K562 (cell line): ENCODE measurements at regions not wholly inside any gene's neighbourhood (a gene's known extent, or its start where the extent isn't known, plus 50 kb on each side); places are given as distances from the start of the nearest gene placed in this dataset.

Source experiments
- ATAC-seq: fragments of 200-7000 bp; cut with Tn5 transposase; 3 replicates; pipeline ENCODE4 v1.9.1; 2020; ENCODE audit warnings: moderate library complexity
- BruUV-seq: library from RNA; stranded (reverse); fragments of 400-500 nt; replicated peaks from 2 replicates; lab custom pipeline; 2021; lab: Mats Ljungman, UMichigan
- CTCF ChIA-PET: fragments of 300-600 bp; formaldehyde crosslinking; extraction: SDS; loops from one replicate; lab custom pipeline; 2021; ENCODE audit warnings: low intra/inter-chr PET ratio; lab: Yijun Ruan, JAX
- POLR2A ChIA-PET: fragments of 300-600, 350-650 bp; sonication (Branson Sonifier 250); formaldehyde crosslinking; extraction: SDS; loops from one replicate; lab custom pipeline; 2021; ENCODE audit warnings: antibody characterized with exemption, inconsistent platforms; lab: Yijun Ruan, JAX
- DNase-seq, 4 experiments: peaks; one replicate each; pipeline versions ENCODE4 v3.0.0 to v3.0.0-alpha.2; 2011 to 2018; ENCODE audit warnings: low spot score in 3 of 4, mixed read lengths in 3 of 4; ENCODE audit errors: extremely low read depth in 1 of 4
- FAIRE-seq: peaks from 2 replicates; lab custom pipeline; 2011; peaks lifted over from hg19 to GRCh38; lab: Jason Lieb, UNC
- H2AFZ ChIP-seq: 2 replicates; pipeline ENCODE4 v1.6.0; 2011; ENCODE audit warnings: low read depth, low read length, control low read depth, inconsistent platforms
- H3K27ac ChIP-seq: fragments of 200-600 bp; 3 replicates; pipeline ENCODE4 v1.8.0; 2011; ENCODE audit warnings: low read depth, mild to moderate bottlenecking, control low read depth, inconsistent platforms, low read length, moderate library complexity, mixed read lengths; ENCODE audit errors: extremely low read depth
- H3K27me3 ChIP-seq, 2 experiments: fragments of 300-600 bp in 1 of 2; 2 replicates in 1 of 2; 3 replicates in 1 of 2; pipeline versions ENCODE4 v1.6.0 to v1.8.0; 2011; ENCODE audit warnings: inconsistent platforms in 2 of 2, low read length in 2 of 2, mild to moderate bottlenecking in 1 of 2, mixed read lengths in 1 of 2, moderate library complexity in 1 of 2; ENCODE audit not compliant: control insufficient read depth in 2 of 2, insufficient read depth in 2 of 2
- H3K36me3 ChIP-seq: fragments of 300-600 bp; 3 replicates; pipeline ENCODE4 v1.8.0; 2011; ENCODE audit warnings: mild to moderate bottlenecking, low read length, inconsistent platforms; ENCODE audit not compliant: control insufficient read depth, insufficient read depth
- H3K4me1 ChIP-seq, 2 experiments: fragments of 200-600 bp in 1 of 2; replicated peaks in 1 of 2; 2 replicates in 1 of 2; 3 replicates in 1 of 2; pipeline versions ENCODE4 v1.5.1 to v1.8.0; 2011; ENCODE audit warnings: inconsistent platforms in 2 of 2, low read length in 2 of 2, mild to moderate bottlenecking in 1 of 2, mixed read lengths in 1 of 2, moderate library complexity in 1 of 2; ENCODE audit not compliant: control insufficient read depth in 2 of 2, insufficient read depth in 2 of 2
- H3K4me2 ChIP-seq: 2 replicates; pipeline ENCODE4 v1.6.1; 2011; ENCODE audit warnings: low read length, control low read depth, inconsistent platforms, mixed read lengths; ENCODE audit not compliant: insufficient read depth
- H3K4me3 ChIP-seq: fragments of 200-600 bp; sonication (generic), shearing (Covaris generic); 2 replicates; pipeline ENCODE4 v1.5.1; 2016; ENCODE audit warnings: control low read depth, inconsistent platforms
- H3K79me2 ChIP-seq: fragments of 200-600 bp; 3 replicates; pipeline ENCODE4 v1.8.0; 2011; ENCODE audit warnings: low read length, inconsistent platforms; ENCODE audit not compliant: control insufficient read depth, insufficient read depth
- H3K9ac ChIP-seq, 2 experiments: 2 replicates each; pipeline versions ENCODE4 v1.6.0 to v1.6.1; 2011; ENCODE audit warnings: low read depth in 2 of 2, low read length in 2 of 2, control low read depth in 1 of 2, inconsistent platforms in 1 of 2, mild to moderate bottlenecking in 1 of 2, mixed read lengths in 1 of 2; ENCODE audit not compliant: insufficient read depth in 1 of 2
- H3K9me1 ChIP-seq: one replicate; pipeline ENCODE4 v1.6.0; 2011; ENCODE audit warnings: inconsistent platforms, mild to moderate bottlenecking, low read length, moderate library complexity; ENCODE audit not compliant: control insufficient read depth, insufficient read depth
- H3K9me3 ChIP-seq: replicated peaks from 2 replicates; pipeline ENCODE4 v1.5.1; 2011; ENCODE audit warnings: low read depth, low read length, inconsistent platforms; ENCODE audit not compliant: control insufficient read depth, insufficient read depth
- H4K20me1 ChIP-seq: replicated peaks from 2 replicates; pipeline ENCODE4 v1.6.1; 2011; ENCODE audit warnings: low read length, inconsistent platforms, mixed read lengths; ENCODE audit not compliant: control insufficient read depth, insufficient read depth
- BCL6 ChIP-seq: fragments of 250-450 bp; sonication (Bioruptor Pico); IDR thresholded peaks from 2 replicates; pipeline ENCODE4 v1.4.0; 2020
- C11orf30 ChIP-seq: fragments of 450-650 bp; IDR thresholded peaks from 2 replicates; pipeline ENCODE4 v1.6.1; 2016; ENCODE audit warnings: low read depth, mild to moderate bottlenecking
- FOXA1 ChIP-seq: fragments of 450-650 bp; IDR thresholded peaks from 2 replicates; pipeline ENCODE4 v1.6.1; 2016; ENCODE audit warnings: mild to moderate bottlenecking, borderline replicate concordance
- GTF2B ChIP-seq: IDR thresholded peaks from 2 replicates; pipeline ENCODE4 v1.6.1; 2011; ENCODE audit not compliant: insufficient read length; ENCODE audit errors: extremely low read depth
- MAFF ChIP-seq: IDR thresholded peaks from 2 replicates; pipeline ENCODE4 v1.6.1; 2012; ENCODE audit warnings: low read length, improper control_type of control experiment
- MAFG ChIP-seq: fragments of 450-650 bp; conservative IDR thresholded peaks from 2 replicates; pipeline ENCODE4 v1.6.1; 2016; ENCODE audit warnings: missing genetic modification characterization, missing compliant biosample characterization
- MAFK ChIP-seq: IDR thresholded peaks from 2 replicates; pipeline ENCODE4 v1.6.1; 2011; ENCODE audit warnings: low read length, improper control_type of control experiment
- NR0B1 ChIP-seq: fragments of 450-650 bp; IDR thresholded peaks from one replicate; pipeline ENCODE4 v1.6.1; 2018; ENCODE audit warnings: mild to moderate bottlenecking, moderate library complexity; ENCODE audit not compliant: partially characterized antibody
- POLR3A ChIP-seq: IDR thresholded peaks from 2 replicates; pipeline ENCODE4 v1.6.1; 2011; ENCODE audit warnings: borderline replicate concordance, mild to moderate bottlenecking, moderate library complexity; ENCODE audit not compliant: insufficient read length, insufficient read depth; ENCODE audit errors: extremely low read depth
- SPI1 ChIP-seq: IDR thresholded peaks from 2 replicates; pipeline ENCODE4 v1.6.1; 2011; ENCODE audit warnings: low read depth, low read length, control low read depth, borderline replicate concordance
- ZNF316 ChIP-seq: fragments of 450-650 bp; IDR thresholded peaks from 2 replicates; pipeline ENCODE4 v1.6.1; 2016
- ZNF398 ChIP-seq: fragments of 250-450 bp; sonication (Bioruptor Pico); IDR thresholded peaks from 2 replicates; pipeline ENCODE4 v1.8.0; 2021; ENCODE audit warnings: moderate library complexity, mild to moderate bottlenecking, inconsistent platforms
- ZNF589 ChIP-seq: fragments of 200-800 bp; sonication (Bioruptor generic); IDR thresholded peaks from 2 replicates; pipeline ENCODE4 v1.6.1; 2016; ENCODE audit warnings: low read depth, missing genetic modification characterization, missing compliant biosample characterization
- WGBS: fragments of 100-300 bp; shearing (Covaris generic); methylation state at CpG from one replicate; pipeline ENCODE4 v1.1.6; 2016; ENCODE audit warnings: low coverage, mixed read lengths; ENCODE audit not compliant: insufficient coverage; ENCODE audit errors: missing lambda C conversion rate; 5-methylcytosine and 5-hydroxymethylcytosine counted together
- in situ Hi-C: fragments of 300-500 bp; cut with MboI; formaldehyde crosslinking; loops from 4 replicates; pipeline ENCODE4 v1.15.0; 2018; ENCODE audit warnings: inconsistent platforms, mixed read lengths
- intact Hi-C: fragments of 100-400 bp; cut with micrococcal nuclease; formaldehyde crosslinking; loops from 2 replicates; pipeline ENCODE4 v1.14.2; 2022

- intact Hi-C loops, result no loop called here
- H4K20me1 ChIP-seq, result no peaks in the 10 kb centered on the region; the same call in 1 of the 2 replicates
- H3K36me3 ChIP-seq, result no peaks in the 10 kb centered on the region
- H3K79me2 ChIP-seq, result no peaks in the 10 kb centered on the region
- in situ Hi-C loops, result no loop called here
- under 1% methylated on average over 7 of the region's 7 CpGs for WGBS
- ChIA-PET POLR2A (interaction anchor here (0.5 kb wide), 1 partner anchor 11 kb away, joined by 3 read pairs; no protein-coding TSS in a partner anchor), CTCF (no interaction called here)
- H3K27me3 ChIP-seq, result no peaks in the 10 kb centered on the region
- DNase-seq (no peak), FAIRE-seq (no peak), ATAC-seq (no peak)
- peaks cover 0 to 3% of the 10 kb centered on the region in 2 experiments; a peak in 1 of 5 replicates for H3K4me1 ChIP-seq
- no TSS peak for BruUV-seq
- no peak overlapping the region for H2AFZ ChIP-seq
- H3K4me3 ChIP-seq, result no peak overlapping the region
- no peak overlapping the region for H3K27ac ChIP-seq
- H3K9me3 ChIP-seq, result no peaks in the 10 kb centered on the region
- TF ChIP-seq SPI1 (peak; percentile 65; the same call in 1 of the 2 replicates), FOXA1 (no peak)
- no peak overlapping the region for H3K9ac ChIP-seq
- no peaks in the 10 kb centered on the region for H3K9me1 ChIP-seq
- H3K4me2 ChIP-seq, result no peak overlapping the region
Observed at GRCh38 chr6:8276148-8276547, 159.2 kb downstream of the SLC35B3 start.

- Histone ChIP-seq H3K27ac (no peak overlapping the region), H3K4me3 (no peak overlapping the region), H3K9me3 (no peaks in the 10 kb centered on the region), H4K20me1 (no peaks in the 10 kb centered on the region; the same call in 1 of the 2 replicates), H3K36me3 (no peaks in the 10 kb centered on the region), H3K9me1 (no peaks in the 10 kb centered on the region), H2AFZ (no peak overlapping the region), H3K4me2 (no peak overlapping the region), H3K79me2 (no peaks in the 10 kb centered on the region), H3K9ac (no peak overlapping the region), H3K27me3 (no peaks in the 10 kb centered on the region), H3K4me1 (peaks cover 0 to 3% of the 10 kb centered on the region in 2 experiments; a peak in 1 of 5 replicates)
- ChIA-PET POLR2A (no interaction called here), CTCF (no interaction called here)
- ATAC-seq (no peak), FAIRE-seq (no peak), DNase-seq (no peak)
- in situ Hi-C loops, result no loop called here
- intact Hi-C loops, result no loop called here
- BruUV-seq, result no TSS peak
- peak; percentile 90 for TF ChIP-seq MAFF
- peak; percentile 86 for TF ChIP-seq ZNF316
- no peak for TF ChIP-seq BCL6 (CRISPR knock-in tag)
- TF ChIP-seq ZNF589, result no peak
- TF ChIP-seq MAFK, result peak; percentile 90
- TF ChIP-seq ZNF398 (CRISPR knock-in tag), result no peak
- peak; percentile 75 for TF ChIP-seq C11orf30
- TF ChIP-seq MAFG (tag), result peak; percentile 81
- TF ChIP-seq GTF2B, result no peak
- no peak for TF ChIP-seq NR0B1
- TF ChIP-seq POLR3A, result no peak
Observed at GRCh38 chr6:8275667-8276066, 159.7 kb downstream of the SLC35B3 start.
